ENCODE measurements at regions not wholly inside any gene's neighbourhood (a gene's known extent, or its start where the extent isn't known, plus 50 kb on each side); places are given as distances from the start of the nearest gene placed in this dataset.
"Not testable (repeated sequence)": the region's sequence is repeated elsewhere in the genome, so short reads cannot be mapped to it uniquely, and the experiment has no call there.

GRCh38 chr10:109089779-109090178 is 833.5 kb downstream of the XPNPEP1 start:
- no peak overlapping the region for H3K4me3 ChIP-seq (ENCODE audit: low read length)
- DNase-seq (ENCODE audit: low read depth, low spot score): no peak
- H3K36me3 ChIP-seq (ENCODE audit: control insufficient read depth, insufficient read depth, low read length): no peaks in the 10 kb centered on the region
- H3K9me3 ChIP-seq (ENCODE audit: control insufficient read depth, insufficient read depth, low read length): no peaks in the 10 kb centered on the region; the same call in 1 of the 2 replicates
- H3K27me3 ChIP-seq (ENCODE audit: control insufficient read depth, insufficient read depth, low read length): no peaks in the 10 kb centered on the region
- WGBS (ENCODE audit: insufficient coverage, insufficient read length): no CpG with 5 or more reads among the region's 3 CpGs
- no peaks in the 10 kb centered on the region for H3K4me1 ChIP-seq (ENCODE audit: control insufficient read depth, insufficient read depth, low read length)
- no peak overlapping the region for H3K27ac ChIP-seq (ENCODE audit: low read length)

GRCh38 chr10:109071539-109071938 is 851.8 kb downstream of the XPNPEP1 start:
- H3K4me1 ChIP-seq (ENCODE audit: control insufficient read depth, insufficient read depth, low read length): no peaks in the 10 kb centered on the region
- H3K9me3 ChIP-seq (ENCODE audit: control insufficient read depth, insufficient read depth, low read length): no peaks in the 10 kb centered on the region
- no peak overlapping the region for H3K4me3 ChIP-seq (ENCODE audit: low read length)
- no peaks in the 10 kb centered on the region for H3K36me3 ChIP-seq (ENCODE audit: control insufficient read depth, insufficient read depth, low read length)
- no peak for DNase-seq (ENCODE audit: low read depth, low spot score)
- no peaks in the 10 kb centered on the region for H3K27me3 ChIP-seq (ENCODE audit: control insufficient read depth, insufficient read depth, low read length)
- no CpG with 5 or more reads among the region's 2 CpGs for WGBS (ENCODE audit: insufficient coverage, insufficient read length)
- no peak overlapping the region for H3K27ac ChIP-seq (ENCODE audit: low read length)

GRCh38 chr10:109070492-109070891 is 852.8 kb downstream of the XPNPEP1 start:
- no peak for DNase-seq (ENCODE audit: low read depth, low spot score)
- no peak overlapping the region for H3K4me3 ChIP-seq (ENCODE audit: low read length)
- no peak overlapping the region for H3K27ac ChIP-seq (ENCODE audit: low read length)
- H3K36me3 ChIP-seq (ENCODE audit: control insufficient read depth, insufficient read depth, low read length): no peaks in the 10 kb centered on the region
- no peaks in the 10 kb centered on the region for H3K4me1 ChIP-seq (ENCODE audit: control insufficient read depth, insufficient read depth, low read length)
- H3K9me3 ChIP-seq (ENCODE audit: control insufficient read depth, insufficient read depth, low read length): no peaks in the 10 kb centered on the region
- no peaks in the 10 kb centered on the region for H3K27me3 ChIP-seq (ENCODE audit: control insufficient read depth, insufficient read depth, low read length)

- H3K36me3 ChIP-seq (ENCODE audit: control insufficient read depth, insufficient read depth, low read length): no peaks in the 10 kb centered on the region
- no peak overlapping the region for H3K27ac ChIP-seq (ENCODE audit: low read length)
- no peaks in the 10 kb centered on the region for H3K4me1 ChIP-seq (ENCODE audit: control insufficient read depth, insufficient read depth, low read length)
- no peaks in the 10 kb centered on the region for H3K9me3 ChIP-seq (ENCODE audit: control insufficient read depth, insufficient read depth, low read length)
- H3K4me3 ChIP-seq (ENCODE audit: low read length): no peak overlapping the region
- no peak for DNase-seq (ENCODE audit: low read depth, low spot score)
- H3K27me3 ChIP-seq (ENCODE audit: control insufficient read depth, insufficient read depth, low read length): no peaks in the 10 kb centered on the region
These were observed 856.3 kb downstream of the XPNPEP1 start for GRCh38 chr10:109067031-109067430.

- Histone ChIP-seq H3K4me1 (ENCODE audit: control insufficient read depth, insufficient read depth, low read length) (no peaks in the 10 kb centered on the region), H3K27ac (ENCODE audit: low read length) (no peak overlapping the region), H3K36me3 (ENCODE audit: control insufficient read depth, insufficient read depth, low read length) (no peaks in the 10 kb centered on the region), H3K9me3 (ENCODE audit: control insufficient read depth, insufficient read depth, low read length) (no peaks in the 10 kb centered on the region), H3K27me3 (ENCODE audit: control insufficient read depth, insufficient read depth, low read length) (no peaks in the 10 kb centered on the region), H3K4me3 (ENCODE audit: low read length) (no peak overlapping the region)
- DNase-seq (ENCODE audit: low read depth, low spot score): no peak
- WGBS (ENCODE audit: insufficient coverage, insufficient read length): no CpG with 5 or more reads among the region's 2 CpGs
These were observed 857.5 kb downstream of the XPNPEP1 start for GRCh38 chr10:109065821-109066220.

GRCh38 chr10:109062371-109062770 is 860.9 kb downstream of the XPNPEP1 start:
- no peak for DNase-seq (ENCODE audit: low read depth, low spot score)
- H3K9me3 ChIP-seq (ENCODE audit: control insufficient read depth, insufficient read depth, low read length): no peaks in the 10 kb centered on the region
- H3K4me3 ChIP-seq (ENCODE audit: low read length): no peak overlapping the region
- no peaks in the 10 kb centered on the region for H3K4me1 ChIP-seq (ENCODE audit: control insufficient read depth, insufficient read depth, low read length)
- H3K36me3 ChIP-seq (ENCODE audit: control insufficient read depth, insufficient read depth, low read length): no peaks in the 10 kb centered on the region
- H3K27me3 ChIP-seq (ENCODE audit: control insufficient read depth, insufficient read depth, low read length): no peaks in the 10 kb centered on the region
- H3K27ac ChIP-seq (ENCODE audit: low read length): no peak overlapping the region

GRCh38 chr10:109055243-109055642 is 868.1 kb downstream of the XPNPEP1 start:
- H3K36me3 ChIP-seq (ENCODE audit: control insufficient read depth, insufficient read depth, low read length): no peaks in the 10 kb centered on the region
- H3K9me3 ChIP-seq (ENCODE audit: control insufficient read depth, insufficient read depth, low read length): no peaks in the 10 kb centered on the region
- H3K4me1 ChIP-seq (ENCODE audit: control insufficient read depth, insufficient read depth, low read length): no peaks in the 10 kb centered on the region
- DNase-seq (ENCODE audit: low read depth, low spot score): no peak
- no peaks in the 10 kb centered on the region for H3K27me3 ChIP-seq (ENCODE audit: control insufficient read depth, insufficient read depth, low read length)
- no peak overlapping the region for H3K27ac ChIP-seq (ENCODE audit: low read length)
- no peak overlapping the region for H3K4me3 ChIP-seq (ENCODE audit: low read length)
- WGBS (ENCODE audit: insufficient coverage, insufficient read length): no CpG with 5 or more reads among the region's 2 CpGs

GRCh38 chr10:109047856-109048255 is 875.5 kb downstream of the XPNPEP1 start:
- no CpG with 5 or more reads among the region's 12 CpGs for WGBS (ENCODE audit: insufficient coverage, insufficient read length)
- no peaks in the 10 kb centered on the region for H3K4me1 ChIP-seq (ENCODE audit: control insufficient read depth, insufficient read depth, low read length)
- H3K27ac ChIP-seq (ENCODE audit: low read length): no peak overlapping the region
- H3K9me3 ChIP-seq (ENCODE audit: control insufficient read depth, insufficient read depth, low read length): peaks cover 1% of the 10 kb centered on the region
- no peak overlapping the region for H3K4me3 ChIP-seq (ENCODE audit: low read length)
- no peaks in the 10 kb centered on the region for H3K36me3 ChIP-seq (ENCODE audit: control insufficient read depth, insufficient read depth, low read length)
- DNase-seq (ENCODE audit: low read depth, low spot score): no peak
- H3K27me3 ChIP-seq (ENCODE audit: control insufficient read depth, insufficient read depth, low read length): no peaks in the 10 kb centered on the region

- H3K4me3 ChIP-seq (ENCODE audit: low read length); DNase-seq (ENCODE audit: low read depth, low spot score); H3K27ac ChIP-seq (ENCODE audit: low read length); H3K4me1 ChIP-seq (ENCODE audit: control insufficient read depth, insufficient read depth, low read length); H3K36me3 ChIP-seq (ENCODE audit: control insufficient read depth, insufficient read depth, low read length); H3K9me3 ChIP-seq (ENCODE audit: control insufficient read depth, insufficient read depth, low read length); H3K27me3 ChIP-seq (ENCODE audit: control insufficient read depth, insufficient read depth, low read length): not testable (repeated sequence)
- no CpG with 5 or more reads among the region's 2 CpGs for WGBS (ENCODE audit: insufficient coverage, insufficient read length)
These were observed 876.9 kb downstream of the XPNPEP1 start for GRCh38 chr10:109046427-109046826.

- H3K36me3 ChIP-seq (ENCODE audit: control insufficient read depth, insufficient read depth, low read length): no peaks in the 10 kb centered on the region
- WGBS (ENCODE audit: insufficient coverage, insufficient read length): no CpG with 5 or more reads among the region's 17 CpGs
- no peak for DNase-seq (ENCODE audit: low read depth, low spot score)
- no peaks in the 10 kb centered on the region for H3K27me3 ChIP-seq (ENCODE audit: control insufficient read depth, insufficient read depth, low read length)
- no peaks in the 10 kb centered on the region; the same call in 1 of the 2 replicates for H3K9me3 ChIP-seq (ENCODE audit: control insufficient read depth, insufficient read depth, low read length)
- no peak overlapping the region for H3K27ac ChIP-seq (ENCODE audit: low read length)
- no peak overlapping the region for H3K4me3 ChIP-seq (ENCODE audit: low read length)
- no peaks in the 10 kb centered on the region for H3K4me1 ChIP-seq (ENCODE audit: control insufficient read depth, insufficient read depth, low read length)
These were observed 882.7 kb downstream of the XPNPEP1 start for GRCh38 chr10:109040622-109041021.

- Histone ChIP-seq H3K4me1 (ENCODE audit: control insufficient read depth, insufficient read depth, low read length) (no peaks in the 10 kb centered on the region), H3K27ac (ENCODE audit: low read length) (no peak overlapping the region), H3K4me3 (ENCODE audit: low read length) (no peak overlapping the region), H3K9me3 (ENCODE audit: control insufficient read depth, insufficient read depth, low read length) (no peaks in the 10 kb centered on the region; the same call in 1 of the 2 replicates), H3K27me3 (ENCODE audit: control insufficient read depth, insufficient read depth, low read length) (no peaks in the 10 kb centered on the region), H3K36me3 (ENCODE audit: control insufficient read depth, insufficient read depth, low read length) (no peaks in the 10 kb centered on the region)
- whole genome bisulfite sequencing (ENCODE audit: insufficient coverage, insufficient read length): no CpG with 5 or more reads among the region's 4 CpGs
- DNase-seq (ENCODE audit: low read depth, low spot score): no peak
These were observed 885.3 kb downstream of the XPNPEP1 start for GRCh38 chr10:109037978-109038377.
